Activated CD8-positive, alpha-beta memory T cell treated with anti-CD3 and anti-CD28 coated beads for 24 hours (primary cell): ENCODE measurements at regions not wholly inside any gene's neighbourhood (a gene's known extent, or its start where the extent isn't known, plus 50 kb on each side); places are given as distances from the start of the nearest gene placed in this dataset.

Experiments used
- DNase-seq: peaks from one replicate; pipeline ENCODE4 v3.0.0-alpha.2; 2020

- no peak for DNase-seq
These were observed 243.1 kb upstream of the FOXN3 start for GRCh38 chr14:89660166-89660565.

- no peak for DNase-seq
These were observed 242.1 kb upstream of the FOXN3 start for GRCh38 chr14:89658977-89659670.

GRCh38 chr14:89657014-89657413 lies 240.0 kb upstream of the FOXN3 start:
- no peak for DNase-seq

GRCh38 chr14:89654998-89655397 lies 238.0 kb upstream of the FOXN3 start:
- no peak for DNase-seq

DNA sequence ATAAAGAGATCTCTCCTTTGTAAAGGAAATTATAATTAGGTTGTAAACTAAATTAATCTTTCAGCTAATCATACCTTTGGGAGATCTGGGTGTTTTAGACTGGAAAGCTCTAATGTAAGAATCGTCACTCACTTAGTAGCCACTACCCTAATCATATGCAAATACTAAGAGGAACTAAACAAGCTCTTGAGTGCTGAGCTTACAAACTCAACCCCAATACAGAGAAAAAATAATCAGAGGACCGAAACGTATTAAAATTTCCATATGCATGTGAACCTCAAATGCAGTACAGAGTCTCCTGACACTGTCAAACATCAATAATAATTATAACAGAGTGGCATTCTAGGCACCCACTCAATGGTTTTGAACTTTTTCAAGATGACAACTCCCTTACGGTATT lies 235.3 kb upstream of the FOXN3 start:
- DNase-seq, result no peak

DNA sequence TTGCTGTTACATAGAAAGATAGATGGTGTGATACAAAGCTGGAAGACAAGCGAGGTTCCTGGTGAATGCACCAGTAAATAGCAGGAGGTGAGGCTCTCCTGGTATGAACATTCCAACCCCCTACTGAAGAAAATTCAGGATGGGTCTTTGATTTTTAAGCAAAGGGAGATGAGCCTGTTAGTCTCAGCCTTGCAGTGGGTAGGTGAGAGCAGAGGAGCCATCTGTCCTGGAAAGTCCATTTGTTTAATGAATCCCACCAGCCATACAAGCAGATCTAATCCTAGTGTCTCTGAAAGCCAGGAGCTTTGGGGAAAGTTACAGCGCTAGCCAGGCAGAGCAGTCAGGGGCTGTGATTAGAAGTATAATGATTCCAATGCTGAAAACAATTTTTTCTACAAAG lies 234.8 kb upstream of the FOXN3 start:
- DNase-seq, result no peak

GRCh38 chr14:89650077-89650978 lies 233.3 kb upstream of the FOXN3 start:
- DNase-seq, result no peak

DNA sequence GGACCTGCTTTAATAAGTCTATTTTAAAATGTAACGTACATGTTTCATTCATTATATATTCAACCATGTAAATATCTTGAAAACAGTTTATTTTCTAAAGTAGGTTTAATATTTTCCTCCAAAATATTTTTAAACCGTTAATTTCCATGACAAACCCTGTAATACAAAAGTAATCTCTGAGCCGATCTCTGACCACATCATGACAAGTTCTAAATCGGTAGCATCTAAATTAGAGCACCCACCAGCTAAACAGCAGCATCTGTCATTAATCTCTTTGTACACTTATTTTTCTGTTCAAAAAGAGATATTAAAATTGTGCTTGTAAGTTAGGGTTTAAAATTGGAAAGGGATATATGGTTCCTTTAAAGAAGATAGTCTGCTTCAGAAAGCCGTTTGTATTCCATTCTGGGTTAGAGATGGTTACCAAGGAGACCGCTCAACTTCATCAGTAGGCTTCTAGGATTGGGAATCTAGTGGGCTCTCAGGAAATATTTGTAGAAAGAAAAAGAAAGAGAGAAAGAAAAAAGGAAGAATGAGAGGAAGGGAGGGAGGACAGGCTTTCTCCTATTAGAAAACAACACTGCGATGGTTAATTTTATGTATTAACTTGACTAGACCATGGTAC lies 232.5 kb upstream of the FOXN3 start:
- DNase-seq, result no peak

DNA sequence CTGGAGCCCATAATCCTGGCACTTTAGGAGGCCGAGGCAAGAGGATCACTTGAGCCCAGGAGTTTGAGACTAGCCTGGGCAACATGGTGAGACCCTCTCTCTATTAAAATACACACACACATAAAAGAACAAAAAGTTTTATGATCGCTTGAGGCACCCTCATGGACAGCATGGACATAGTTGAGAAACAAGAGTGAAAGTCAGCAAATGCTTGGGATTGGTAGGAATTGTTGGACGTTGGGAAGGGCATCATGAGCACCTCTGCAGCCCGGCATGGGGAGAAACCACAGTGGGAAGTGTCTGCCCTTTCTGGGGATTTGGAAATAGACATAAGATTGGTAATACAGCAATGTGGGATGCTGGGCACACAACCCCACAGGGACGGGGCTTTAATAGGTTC lies 231.9 kb upstream of the FOXN3 start:
- DNase-seq, result no peak

- DNase-seq, result no peak
These were observed 231.5 kb upstream of the FOXN3 start for GRCh38 chr14:89648510-89648909.

- no peak for DNase-seq
These were observed 229.9 kb upstream of the FOXN3 start for GRCh38 chr14:89646971-89647370.

- no peak for DNase-seq
These were observed 227.6 kb upstream of the FOXN3 start for GRCh38 chr14:89644641-89645040.

GRCh38 chr14:89641495-89642175 lies 224.6 kb upstream of the FOXN3 start:
- DNase-seq, result peak; percentile 47

DNA sequence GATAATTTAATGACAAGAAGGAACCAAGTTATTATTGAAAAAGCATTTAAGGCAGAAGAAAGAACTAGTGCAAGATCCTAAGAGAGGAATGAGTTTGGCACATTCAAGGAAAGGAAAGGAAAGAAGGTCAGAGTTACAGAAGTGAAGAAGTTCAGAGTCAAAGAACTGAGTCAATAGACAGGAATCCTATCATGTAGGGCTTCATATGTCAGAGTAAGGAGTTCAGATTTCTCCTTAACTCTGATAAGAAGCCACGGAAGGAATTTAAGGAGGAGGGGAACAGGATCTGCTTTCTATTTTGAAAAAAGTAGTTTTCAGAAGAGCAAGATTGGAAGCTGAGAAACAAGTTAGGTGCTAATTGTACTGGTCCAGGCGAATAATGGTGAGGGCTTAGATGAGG lies 223.1 kb upstream of the FOXN3 start:
- DNase-seq, result no peak

DNA sequence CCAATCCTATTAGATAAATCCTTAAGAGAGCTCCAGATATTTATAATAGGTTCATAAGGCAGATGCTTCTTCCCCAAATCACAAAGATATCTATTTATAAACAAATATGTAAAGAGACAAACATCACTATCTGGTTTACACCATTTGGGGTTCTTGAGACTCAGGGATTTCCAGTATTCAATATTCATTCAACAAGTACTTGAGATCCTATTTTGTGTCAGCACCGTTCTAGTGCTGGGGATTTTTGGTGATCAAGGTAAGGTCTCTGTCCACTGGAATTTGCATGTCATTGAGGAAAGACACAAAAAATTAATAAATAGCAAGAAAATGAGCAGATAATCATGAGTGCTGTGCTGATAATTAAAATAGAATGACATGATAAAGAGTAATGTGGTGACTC lies 222.7 kb upstream of the FOXN3 start:
- DNase-seq, result no peak

- no peak for DNase-seq
These were observed 221.9 kb upstream of the FOXN3 start for GRCh38 chr14:89638891-89639290.

DNA sequence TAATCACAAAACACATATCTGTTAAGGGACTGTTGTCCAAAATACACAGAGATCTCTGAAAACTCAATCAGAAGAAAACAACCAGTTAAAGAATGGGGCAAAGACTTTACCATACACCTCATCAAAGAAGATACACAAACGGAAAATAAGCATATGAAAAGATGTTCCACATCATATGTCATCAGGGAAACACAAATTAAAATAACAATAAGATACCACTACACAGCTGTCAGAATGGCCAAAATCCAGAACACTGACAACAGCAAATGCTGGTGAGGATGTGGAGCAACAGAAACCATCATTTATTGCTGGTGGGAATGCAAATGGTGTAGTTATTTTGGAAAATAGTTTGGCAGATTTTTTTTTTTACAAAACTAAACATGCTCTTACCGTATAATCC lies 220.5 kb upstream of the FOXN3 start:
- DNase-seq, result no peak

DNA sequence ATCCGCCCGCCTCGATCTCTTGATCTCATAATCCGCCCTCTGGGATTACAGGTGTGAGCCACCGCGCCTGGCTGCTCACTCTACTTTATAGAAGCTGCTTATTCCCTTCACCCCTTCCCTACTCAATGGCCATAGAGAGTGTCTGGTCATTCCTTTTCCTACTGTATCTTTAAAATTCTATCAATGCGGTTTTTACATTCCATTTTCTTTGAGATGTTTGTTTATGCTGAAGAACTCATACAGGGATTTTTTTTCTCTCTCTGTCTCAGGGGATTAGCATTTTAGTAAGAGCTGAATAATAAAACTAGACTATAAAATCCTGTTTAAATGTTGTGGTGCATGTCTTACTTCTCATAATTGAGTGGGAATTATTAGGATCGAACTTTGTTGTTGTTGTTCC lies 218.6 kb upstream of the FOXN3 start:
- DNase-seq, result no peak

DNA sequence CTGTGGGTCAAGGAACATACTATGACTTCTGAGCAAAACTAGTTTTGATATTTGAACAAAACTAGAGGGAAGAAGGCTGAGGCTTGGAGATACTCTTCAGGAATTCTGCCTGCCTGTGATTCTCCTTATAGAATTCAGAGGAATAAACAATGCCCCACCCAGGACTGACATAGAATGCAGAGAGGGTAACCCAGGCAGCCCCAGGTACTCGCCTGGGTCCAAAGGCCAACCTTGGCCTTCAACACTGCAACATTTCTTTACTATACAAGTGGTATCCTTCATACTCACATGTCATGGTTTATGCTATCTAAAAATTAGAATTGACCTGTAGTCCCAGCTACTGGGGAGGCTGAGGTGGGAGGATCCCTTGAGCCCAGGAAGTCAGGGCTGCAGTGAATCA lies 217.0 kb upstream of the FOXN3 start:
- DNase-seq, result no peak

DNA sequence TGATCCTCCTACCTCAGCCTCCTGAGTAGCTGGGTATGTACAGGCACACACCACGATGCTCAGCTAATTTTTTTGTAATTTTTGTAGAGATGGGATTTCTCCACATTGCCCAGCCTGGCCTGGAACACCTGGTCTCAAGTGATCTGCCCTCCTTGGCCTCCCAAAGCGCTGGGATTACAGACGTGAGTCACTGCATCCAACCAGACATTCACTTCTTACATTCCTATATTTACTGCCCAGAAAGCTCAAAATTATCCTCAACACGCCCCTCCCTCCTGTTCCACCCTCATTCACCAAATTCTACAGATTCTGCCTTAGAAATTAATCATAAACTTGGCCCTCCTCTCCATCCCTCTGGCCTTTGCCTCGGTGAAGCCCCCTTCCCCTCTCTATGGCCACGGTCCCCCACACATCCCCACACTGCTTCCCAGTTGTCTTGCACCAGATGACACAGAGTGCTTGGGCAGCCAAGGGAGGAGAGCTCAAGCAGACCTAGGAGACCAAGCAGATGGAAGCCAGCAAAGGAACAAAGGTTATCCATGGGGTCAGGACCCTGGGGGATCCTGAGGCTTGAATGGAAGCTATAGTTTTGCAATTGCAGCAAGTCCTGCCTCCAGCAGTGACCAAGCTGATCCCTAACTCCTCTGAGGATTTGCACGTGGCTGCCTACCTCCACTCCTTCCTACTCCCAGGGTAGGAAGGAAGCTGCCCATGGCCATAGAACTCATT lies 213.2 kb upstream of the FOXN3 start:
- no peak for DNase-seq

DNA sequence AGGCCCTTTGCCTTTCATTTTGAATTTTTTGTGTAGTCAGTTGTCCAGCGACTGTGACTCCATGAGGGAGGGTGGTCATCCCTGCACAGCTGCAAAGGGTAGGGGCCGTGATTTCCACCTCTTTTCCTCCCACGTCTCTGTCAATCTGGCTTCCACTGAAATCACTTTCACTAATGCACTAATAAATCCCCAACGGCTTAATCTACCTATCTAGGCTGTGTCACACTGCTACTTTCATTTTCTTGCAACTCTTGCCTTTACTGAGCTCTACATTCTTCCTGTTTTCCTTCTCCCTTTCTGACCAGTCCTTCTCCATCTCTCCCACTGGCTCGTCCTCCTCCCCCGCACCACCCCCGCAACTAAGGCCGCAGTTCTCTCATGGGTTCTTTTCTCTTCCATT lies 212.3 kb upstream of the FOXN3 start:
- no peak for DNase-seq

DNA sequence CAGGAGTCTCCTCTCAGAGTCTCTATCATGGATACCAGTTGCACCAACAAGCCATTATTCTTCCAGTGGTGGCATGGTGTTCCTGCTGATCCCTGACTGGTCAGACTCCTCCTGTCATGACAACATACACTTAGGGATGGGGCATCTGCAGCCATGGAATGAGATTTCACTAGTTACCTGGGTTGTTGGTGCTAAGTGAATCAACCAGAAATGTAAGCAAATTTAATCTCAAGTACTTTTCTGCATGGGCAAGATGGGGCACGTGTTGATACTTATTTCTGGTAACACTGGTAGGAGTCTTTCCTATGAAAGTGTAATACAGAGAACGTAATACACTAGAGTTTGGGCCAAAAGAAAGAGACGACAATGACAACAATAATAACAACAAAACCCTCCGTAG lies 211.5 kb upstream of the FOXN3 start:
- no peak for DNase-seq
